ENCODE measurements at regions not wholly inside any gene's neighbourhood (a gene's known extent, or its start where the extent isn't known, plus 50 kb on each side); places are given as distances from the start of the nearest gene placed in this dataset.

- Histone ChIP-seq H4K20me1 (ENCODE audit: insufficient read depth, poor library complexity, severe bottlenecking) (peaks cover 20% of the 10 kb centered on the region), H3K9me2 (replicated peaks; ENCODE audit: insufficient read depth) (no peaks in the 10 kb centered on the region), H3K9me3 (ENCODE audit: low read depth) (no peaks in the 10 kb centered on the region), H2AFZ (no peak overlapping the region), H3K4me1 (ENCODE audit: insufficient read depth) (peaks cover 11% of the 10 kb centered on the region), H3K36me3 (replicated peaks; ENCODE audit: insufficient read depth, low read depth) (no peaks in the 10 kb centered on the region), H3K4me3 (no peak overlapping the region), H3K79me2 (peaks cover 87% of the 10 kb centered on the region), H3K4me2 (no peak overlapping the region), H3K27me3 (no peaks in the 10 kb centered on the region), H3K27ac (no peak overlapping the region)
- WGBS (ENCODE audit: low lambda C conversion rate, missing lambda C conversion rate) = 71% methylated on average over 8 of the region's 8 CpGs
- TF ChIP-seq EZH2phosphoT487 (IDR thresholded peaks at IDR 0.05; ENCODE audit: low read depth, severe bottlenecking, unreplicated experiment) = no peak
- TF ChIP-seq CTCF (IDR thresholded peaks at IDR 0.05; ENCODE audit: poor library complexity) = no peak
- TF ChIP-seq EZH2 (IDR thresholded peaks at IDR 0.05; ENCODE audit: borderline replicate concordance) = no peak
- DNase-seq (ENCODE audit: low spot score) = no peak
Measured at GRCh38 chr17:72575542-72576233, 454.9 kb downstream of the SOX9 start.

- Histone ChIP-seq H3K4me1 (ENCODE audit: insufficient read depth) (peaks cover 17% of the 10 kb centered on the region), H3K9me2 (replicated peaks; ENCODE audit: insufficient read depth) (no peaks in the 10 kb centered on the region), H3K79me2 (peaks cover 88% of the 10 kb centered on the region), H2AFZ (no peak overlapping the region), H3K27ac (no peak overlapping the region), H3K27me3 (no peaks in the 10 kb centered on the region), H3K36me3 (replicated peaks; ENCODE audit: insufficient read depth, low read depth) (no peaks in the 10 kb centered on the region), H3K4me3 (no peak overlapping the region), H3K4me2 (no peak overlapping the region), H3K9me3 (ENCODE audit: low read depth) (no peaks in the 10 kb centered on the region), H4K20me1 (ENCODE audit: insufficient read depth, poor library complexity, severe bottlenecking) (peaks cover 22% of the 10 kb centered on the region)
- DNase-seq (ENCODE audit: low spot score) = no peak
- 16% methylated on average over 5 of the region's 7 CpGs for WGBS (ENCODE audit: low lambda C conversion rate, missing lambda C conversion rate)
- TF ChIP-seq EZH2phosphoT487 (IDR thresholded peaks at IDR 0.05; ENCODE audit: low read depth, severe bottlenecking, unreplicated experiment) = no peak
- no peak for TF ChIP-seq CTCF (IDR thresholded peaks at IDR 0.05; ENCODE audit: poor library complexity)
- TF ChIP-seq EZH2 (IDR thresholded peaks at IDR 0.05; ENCODE audit: borderline replicate concordance) = no peak
Measured at GRCh38 chr17:72576289-72576759, 455.5 kb downstream of the SOX9 start.

- no peaks in the 10 kb centered on the region for H3K36me3 ChIP-seq (replicated peaks; ENCODE audit: insufficient read depth, low read depth)
- no peak overlapping the region for H2AFZ ChIP-seq
- H4K20me1 ChIP-seq (ENCODE audit: insufficient read depth, poor library complexity, severe bottlenecking) = peaks cover 18% of the 10 kb centered on the region
- peaks cover 90% of the 10 kb centered on the region for H3K79me2 ChIP-seq
- WGBS (ENCODE audit: low lambda C conversion rate, missing lambda C conversion rate) = 93% methylated on average over 9 of the region's 9 CpGs
- peaks cover 20% of the 10 kb centered on the region for H3K4me1 ChIP-seq (ENCODE audit: insufficient read depth)
- DNase-seq (ENCODE audit: low spot score) = no peak
- no peaks in the 10 kb centered on the region for H3K9me2 ChIP-seq (replicated peaks; ENCODE audit: insufficient read depth)
- no peaks in the 10 kb centered on the region for H3K9me3 ChIP-seq (ENCODE audit: low read depth)
- no peak overlapping the region for H3K4me3 ChIP-seq
- no peak overlapping the region for H3K4me2 ChIP-seq
- no peak for TF ChIP-seq EZH2phosphoT487 (IDR thresholded peaks at IDR 0.05; ENCODE audit: low read depth, severe bottlenecking, unreplicated experiment)
- no peak for TF ChIP-seq CTCF (IDR thresholded peaks at IDR 0.05; ENCODE audit: poor library complexity)
- TF ChIP-seq EZH2 (IDR thresholded peaks at IDR 0.05; ENCODE audit: borderline replicate concordance) = no peak
- no peaks in the 10 kb centered on the region for H3K27me3 ChIP-seq
- no peak overlapping the region for H3K27ac ChIP-seq
Measured at GRCh38 chr17:72578817-72579470, 458.1 kb downstream of the SOX9 start.
